ENCODE measurements at regions not wholly inside any gene's neighbourhood (a gene's known extent, or its start where the extent isn't known, plus 50 kb on each side); places are given as distances from the start of the nearest gene placed in this dataset.

GRCh38 chr10:50992356-50992901, 81.9 kb upstream of the PRKG1 start:
- TF ChIP-seq CTCF (conservative IDR thresholded peaks at IDR 0.05) (no peak), EZH2 (IDR thresholded peaks at IDR 0.05; ENCODE audit: low read depth) (no peak)
